GM12801 (cell line): ENCODE measurements at regions not wholly inside any gene's neighbourhood (a gene's known extent, or its start where the extent isn't known, plus 50 kb on each side); places are given as distances from the start of the nearest gene placed in this dataset.

ENCODE experiments used
- CTCF ChIP-seq: IDR thresholded peaks from one replicate; pipeline ENCODE4 v1.5.1; 2011; ENCODE audit warnings: control low read depth; ENCODE audit not compliant: insufficient read length; ENCODE audit errors: extremely low read depth

GRCh38 chr10:123458933-123459332 lies 207.2 kb upstream of the GPR26 start:
- no peak for TF ChIP-seq CTCF

DNA sequence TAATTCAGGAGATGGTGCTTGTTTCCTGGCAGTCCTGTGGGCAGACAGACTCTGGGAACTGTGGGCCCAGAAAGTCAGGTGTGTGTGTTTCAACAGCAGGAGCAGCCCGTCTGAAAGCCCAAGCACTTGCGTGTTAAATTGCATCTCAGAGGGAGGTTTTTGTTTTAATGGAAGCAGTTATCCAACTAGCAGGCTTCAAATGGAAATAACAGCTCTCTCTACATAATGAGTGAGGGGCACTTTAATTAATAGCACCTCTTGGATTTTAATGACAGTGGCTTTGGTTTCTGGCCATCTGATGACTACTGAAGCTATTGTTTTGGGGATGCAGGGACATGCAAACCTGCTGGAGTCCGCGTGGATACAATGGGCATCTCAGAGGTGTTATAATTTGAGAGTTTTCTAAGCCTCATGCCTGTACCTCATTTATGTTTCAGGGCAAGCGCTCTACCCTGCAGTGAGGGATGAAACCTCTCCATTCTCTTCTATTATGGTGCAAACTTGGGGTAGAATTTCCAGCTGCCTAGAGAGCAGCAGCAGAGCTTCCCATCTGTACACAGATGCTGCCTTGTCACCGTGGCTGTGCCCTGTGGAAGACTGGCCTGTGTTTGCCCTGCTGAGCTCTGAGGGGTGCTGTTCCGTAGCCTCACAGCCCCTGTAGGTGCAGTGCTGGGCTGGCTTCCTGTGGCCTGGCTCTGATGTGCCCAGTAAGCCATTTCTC lies 206.6 kb upstream of the GPR26 start:
- TF ChIP-seq CTCF = no peak

GRCh38 chr10:123462246-123462645 lies 203.9 kb upstream of the GPR26 start:
- TF ChIP-seq CTCF = no peak

GRCh38 chr10:123462756-123463155 lies 203.4 kb upstream of the GPR26 start:
- TF ChIP-seq CTCF = no peak

DNA sequence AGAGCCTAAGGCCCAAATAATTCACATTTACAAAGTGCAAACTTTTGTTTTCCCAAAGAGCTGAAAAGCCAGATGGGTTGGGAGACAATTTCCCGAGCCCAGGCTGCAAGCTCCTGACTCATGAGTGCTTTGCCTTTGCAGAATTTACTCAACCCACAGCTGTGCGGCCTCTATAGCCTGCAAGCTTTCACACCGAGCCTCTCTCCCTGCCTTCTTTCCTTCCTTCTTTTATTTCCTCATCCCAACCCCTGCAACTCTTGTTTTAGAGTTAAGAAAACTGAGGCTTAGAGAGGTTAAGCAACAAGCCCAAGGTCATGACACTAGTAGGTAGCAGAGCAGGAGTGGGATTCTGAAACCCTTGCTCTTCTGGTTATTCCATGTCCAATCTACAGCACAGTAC lies 203.0 kb upstream of the GPR26 start:
- no peak for TF ChIP-seq CTCF

DNA sequence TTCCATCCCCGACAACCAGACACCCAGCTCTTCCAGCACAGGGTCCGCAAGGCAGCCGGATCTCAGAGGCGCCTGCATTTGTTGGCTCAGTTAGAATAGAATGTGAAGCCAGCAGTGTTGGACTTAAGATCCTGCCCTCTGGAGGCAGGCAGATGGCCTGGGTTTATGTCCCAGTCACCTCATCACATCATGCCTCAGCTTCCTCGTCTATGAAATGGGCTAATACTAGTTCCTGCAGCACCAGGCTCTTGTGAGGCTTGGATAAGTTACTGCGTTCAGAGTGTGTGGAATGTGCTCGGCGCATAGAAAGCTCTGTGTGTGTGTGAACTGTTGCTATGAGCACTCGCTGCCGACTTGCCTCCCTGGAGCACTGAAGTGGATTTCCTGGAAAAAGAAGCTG lies 202.5 kb upstream of the GPR26 start:
- TF ChIP-seq CTCF = no peak

GRCh38 chr10:123464430-123465323 lies 201.5 kb upstream of the GPR26 start:
- no peak for TF ChIP-seq CTCF
